PC-9 (cell line): ENCODE measurements at regions not wholly inside any gene's neighbourhood (a gene's known extent, or its start where the extent isn't known, plus 50 kb on each side); places are given as distances from the start of the nearest gene placed in this dataset.

ENCODE experiments used
- CTCF ChIP-seq: fragments of 200-600 bp; sonication (generic); conservative IDR thresholded peaks from 2 replicates; pipeline ENCODE4 v1.6.1; 2017; ENCODE audit warnings: mixed run types, antibody characterized with exemption, mild to moderate bottlenecking, moderate library complexity
- EZH2 ChIP-seq: fragments of 200-600 bp; sonication (generic); IDR thresholded peaks from 2 replicates; pipeline ENCODE4 v1.8.0; 2017; ENCODE audit warnings: antibody characterized with exemption, low read depth

GRCh38 chr12:84047881-84048280, 864.7 kb downstream of the SLC6A15 start:
- no peak for TF ChIP-seq CTCF
- TF ChIP-seq EZH2, result no peak
